C4-2B (cell line): ENCODE measurements at regions not wholly inside any gene's neighbourhood (a gene's known extent, or its start where the extent isn't known, plus 50 kb on each side); places are given as distances from the start of the nearest gene placed in this dataset.

Experiments used
- ZFX ChIP-seq: fragments of 450-650 bp; IDR thresholded peaks from 2 replicates; pipeline ENCODE4 v1.6.1; 2017
- TF ChIP-seq, protein P1 (sequence below): fragments of 450-650 bp; conservative IDR thresholded peaks from 2 replicates; pipeline ENCODE4 v1.5.1; 2017; ENCODE audit warnings: mild to moderate bottlenecking

DNA sequence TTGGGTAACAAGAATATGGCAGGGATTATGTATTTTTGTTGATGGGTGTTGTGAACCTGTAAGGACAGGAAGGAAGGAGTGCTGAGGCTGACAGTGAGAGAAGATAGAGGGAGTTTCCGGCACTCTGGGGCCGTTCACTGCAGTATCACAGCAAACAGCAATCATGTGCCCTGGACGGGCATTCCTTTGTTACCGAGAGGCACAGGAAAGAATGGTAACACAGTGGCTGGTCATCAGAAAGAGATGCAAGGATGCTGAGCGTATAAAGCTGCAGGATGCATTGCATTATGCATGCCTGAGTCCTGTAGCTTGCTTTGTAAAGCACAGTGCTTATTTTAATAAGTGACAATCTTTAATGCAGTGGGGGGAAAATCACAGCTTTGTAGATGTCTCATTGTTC lies 286.8 kb downstream of the RPS24 start:
- TF ChIP-seq, protein P1, sequence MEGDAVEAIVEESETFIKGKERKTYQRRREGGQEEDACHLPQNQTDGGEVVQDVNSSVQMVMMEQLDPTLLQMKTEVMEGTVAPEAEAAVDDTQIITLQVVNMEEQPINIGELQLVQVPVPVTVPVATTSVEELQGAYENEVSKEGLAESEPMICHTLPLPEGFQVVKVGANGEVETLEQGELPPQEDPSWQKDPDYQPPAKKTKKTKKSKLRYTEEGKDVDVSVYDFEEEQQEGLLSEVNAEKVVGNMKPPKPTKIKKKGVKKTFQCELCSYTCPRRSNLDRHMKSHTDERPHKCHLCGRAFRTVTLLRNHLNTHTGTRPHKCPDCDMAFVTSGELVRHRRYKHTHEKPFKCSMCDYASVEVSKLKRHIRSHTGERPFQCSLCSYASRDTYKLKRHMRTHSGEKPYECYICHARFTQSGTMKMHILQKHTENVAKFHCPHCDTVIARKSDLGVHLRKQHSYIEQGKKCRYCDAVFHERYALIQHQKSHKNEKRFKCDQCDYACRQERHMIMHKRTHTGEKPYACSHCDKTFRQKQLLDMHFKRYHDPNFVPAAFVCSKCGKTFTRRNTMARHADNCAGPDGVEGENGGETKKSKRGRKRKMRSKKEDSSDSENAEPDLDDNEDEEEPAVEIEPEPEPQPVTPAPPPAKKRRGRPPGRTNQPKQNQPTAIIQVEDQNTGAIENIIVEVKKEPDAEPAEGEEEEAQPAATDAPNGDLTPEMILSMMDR = no peak
- TF ChIP-seq ZFX = no peak
